Kidney (tissue), 13 donors: ENCODE measurements at regions not wholly inside any gene's neighbourhood (a gene's known extent, or its start where the extent isn't known, plus 50 kb on each side); places are given as distances from the start of the nearest gene placed in this dataset.
A peak's percentile ranks its signal among the peaks of the same experiment; 100 is the strongest.

Experiments
- DNase-seq, 5 donors: peaks; one replicate each; pipeline ENCODE4 v3.0.0-alpha.2; 2013 to 2020
- FAIRE-seq: peaks from 2 replicates; lab custom pipeline; 2012; peaks lifted over from hg19 to GRCh38; lab: Jason Lieb, UNC
- H3K27ac ChIP-seq, 2 donors: one replicate each; pipeline ENCODE4 v1.7.0; 2013; ENCODE audit warnings: low read depth in 2 of 2, low read length in 2 of 2, inconsistent platforms in 1 of 2
- H3K27me3 ChIP-seq: one replicate; pipeline ENCODE4 v1.7.1; 2013; ENCODE audit warnings: low read length, inconsistent platforms; ENCODE audit not compliant: control insufficient read depth, insufficient read depth
- H3K36me3 ChIP-seq, 3 donors: one replicate each; pipeline versions ENCODE4 v1.7.0 to v1.7.1; 2013; ENCODE audit warnings: low read length in 3 of 3, control low read depth in 1 of 3, inconsistent platforms in 1 of 3; ENCODE audit not compliant: insufficient read depth in 3 of 3, control insufficient read depth in 2 of 3
- H3K4me1 ChIP-seq, 3 donors: one replicate each; pipeline versions ENCODE4 v1.7.0 to v1.7.1; 2013; ENCODE audit warnings: low read length in 3 of 3, inconsistent platforms in 1 of 3, low read depth in 1 of 3; ENCODE audit not compliant: control insufficient read depth in 2 of 3, insufficient read depth in 2 of 3
- H3K4me3 ChIP-seq, 3 donors: one replicate each; pipeline versions ENCODE4 v1.7.0 to v1.8.1; 2013; ENCODE audit warnings: low read length in 3 of 3, control low read depth in 1 of 3, inconsistent platforms in 1 of 3
- H3K9ac ChIP-seq, 3 donors: one replicate each; pipeline versions ENCODE4 v1.7.0 to v1.7.1; 2013; ENCODE audit warnings: low read length in 3 of 3, control low read depth in 1 of 3, inconsistent platforms in 1 of 3
- H3K9me3 ChIP-seq, 3 donors: one replicate each; pipeline versions ENCODE4 v1.7.0 to v1.7.1; 2013; ENCODE audit warnings: low read length in 3 of 3, control low read depth in 1 of 3, inconsistent platforms in 1 of 3; ENCODE audit not compliant: control insufficient read depth in 2 of 3, insufficient read depth in 1 of 3
- CTCF ChIP-seq: IDR thresholded peaks from 3 replicates; pipeline ENCODE4 v1.5.1; 2012; ENCODE audit warnings: mild to moderate bottlenecking, moderate library complexity, borderline replicate concordance; ENCODE audit not compliant: insufficient read depth; ENCODE audit errors: extremely low read depth
- intact Hi-C: fragments of 100-400 bp; cut with DNase I; formaldehyde crosslinking; loops from one replicate; pipeline ENCODE4 v1.11.1; 2022
- donor health status: control.
- donor health status: control.
- donor health status: control.
- donor health status: control.
- donor health status: control.
- donor health status: DM: yes; HTN: yes; CAD: no.
- donor health status: Normal renal cell carcinoma (clear cell type).

GRCh38 chr17:73983621-73984400, 219.7 kb upstream of the RPL38 start:
- FAIRE-seq (no peak), DNase-seq (no peak)

DNA sequence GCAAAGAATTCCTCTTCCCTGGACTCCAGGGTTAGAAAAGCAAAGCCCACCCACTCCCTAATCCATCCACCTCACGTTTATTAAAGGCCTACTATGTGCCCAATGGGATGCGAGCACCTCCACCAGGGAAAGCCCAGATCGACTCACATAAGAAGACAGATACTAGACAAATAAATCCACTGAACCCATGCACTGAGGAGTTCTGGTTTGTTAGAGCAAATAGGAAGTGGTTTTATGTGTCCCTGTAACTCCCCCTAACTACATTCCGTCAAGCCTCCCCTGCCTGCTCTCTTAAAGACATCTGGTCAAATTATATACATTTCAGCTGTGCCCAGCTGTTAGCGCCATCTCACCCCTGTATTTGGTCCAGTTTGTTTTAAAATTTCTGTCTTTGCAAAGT, 218.5 kb upstream of the RPL38 start:
- DNase-seq (peak in 3 of 5 donors; percentile 77 to 95 (median 94)), FAIRE-seq (no peak)
- no peaks in the 10 kb centered on the region for H3K27me3 ChIP-seq
- peaks cover 0 to 2% (median 0%) of the 10 kb centered on the region in 3 donors for H3K4me1 ChIP-seq
- TF ChIP-seq CTCF: no peak
- H3K9ac ChIP-seq: no peak overlapping the region
- no peaks in the 10 kb centered on the region for H3K9me3 ChIP-seq
- H3K36me3 ChIP-seq: no peaks in the 10 kb centered on the region
- intact Hi-C loops: no loop called here
- no peak overlapping the region for H3K4me3 ChIP-seq
- no peak overlapping the region for H3K27ac ChIP-seq

More at GRCh38 chr17:73983621-73984400, 219.7 kb upstream of the RPL38 start:
- Histone ChIP-seq H3K9ac (no peak overlapping the region), H3K4me1 (peaks cover 0 to 2% (median 0%) of the 10 kb centered on the region in 3 donors), H3K36me3 (no peaks in the 10 kb centered on the region), H3K9me3 (no peaks in the 10 kb centered on the region), H3K4me3 (no peak overlapping the region), H3K27me3 (no peaks in the 10 kb centered on the region), H3K27ac (no peak overlapping the region)
- no peak for TF ChIP-seq CTCF
- intact Hi-C loops: no loop called here

GRCh38 chr17:73985466-73986015, 217.9 kb upstream of the RPL38 start:
- intact Hi-C loops: no loop called here
- FAIRE-seq: no peak
- H3K36me3 ChIP-seq: no peaks in the 10 kb centered on the region
- DNase-seq: no peak
- H3K27ac ChIP-seq: no peak overlapping the region
- no peak for TF ChIP-seq CTCF
- H3K9me3 ChIP-seq: no peaks in the 10 kb centered on the region
- H3K9ac ChIP-seq: no peak overlapping the region
- H3K27me3 ChIP-seq: no peaks in the 10 kb centered on the region
- H3K4me3 ChIP-seq: no peak overlapping the region
- H3K4me1 ChIP-seq: peaks cover 0 to 2% (median 0%) of the 10 kb centered on the region in 3 donors
